GM12892 (cell line): ENCODE measurements at regions not wholly inside any gene's neighbourhood (a gene's known extent, or its start where the extent isn't known, plus 50 kb on each side); places are given as distances from the start of the nearest gene placed in this dataset.

Source experiments
- POLR2A ChIP-seq: IDR thresholded peaks from 2 replicates; pipeline ENCODE4 v1.6.1; 2011; ENCODE audit warnings: low read depth, low read length, control low read depth
- POLR2AphosphoS5 ChIP-seq: IDR thresholded peaks from 2 replicates; pipeline ENCODE4 v1.6.1; 2011; ENCODE audit warnings: low read depth, low read length, control low read depth
- TAF1 ChIP-seq: IDR thresholded peaks from 2 replicates; pipeline ENCODE4 v1.6.1; 2011; ENCODE audit warnings: low read depth, mild to moderate bottlenecking, control low read depth, low read length, borderline replicate concordance

- TF ChIP-seq POLR2A (no peak), TAF1 (no peak), POLR2AphosphoS5 (no peak)
These were observed 1290.4 kb upstream of the PCDH20 start for GRCh38 chr13:62706048-62706447.
